ENCODE measurements at regions not wholly inside any gene's neighbourhood (a gene's known extent, or its start where the extent isn't known, plus 50 kb on each side); places are given as distances from the start of the nearest gene placed in this dataset.

DNA sequence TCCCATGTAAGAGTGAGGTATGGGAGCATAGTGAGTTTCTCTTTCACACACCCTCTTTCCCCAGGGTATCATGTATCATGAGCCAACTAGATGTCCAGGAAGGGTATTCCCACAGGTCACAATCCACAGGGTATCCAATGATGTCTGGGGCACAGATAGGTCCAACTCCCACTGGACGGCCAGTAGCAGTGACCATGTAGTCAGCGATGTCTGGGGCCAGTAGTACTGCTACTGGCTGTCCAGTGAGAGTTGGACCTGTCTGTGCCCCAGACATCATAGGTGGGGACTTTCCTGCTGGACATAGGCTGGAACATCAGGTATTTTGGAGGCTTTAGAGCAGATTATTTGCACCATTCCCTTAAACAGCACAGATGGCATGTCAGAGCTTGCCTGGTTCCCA is 352.6 kb upstream of the SGCD start:
- no peak for DNase-seq

DNA sequence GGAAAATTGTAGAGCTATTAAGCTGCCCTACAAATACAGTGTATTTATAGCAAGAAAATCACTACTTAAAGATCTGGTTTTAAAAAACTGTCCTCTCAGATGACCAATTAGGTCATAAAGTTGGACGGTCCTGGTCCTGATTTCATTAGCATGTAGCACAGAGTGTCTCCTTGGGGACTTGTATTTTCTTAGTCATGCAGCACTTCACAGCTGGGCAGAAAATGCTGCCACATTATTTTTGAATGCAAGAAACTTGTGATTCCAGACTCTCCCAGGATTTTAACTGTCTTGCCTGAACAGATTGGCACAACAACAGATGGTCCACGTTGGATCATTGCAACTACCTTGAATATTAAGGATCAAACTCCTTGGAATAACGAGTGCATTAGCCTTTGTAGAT is 348.1 kb upstream of the SGCD start:
- no peak for DNase-seq

DNA sequence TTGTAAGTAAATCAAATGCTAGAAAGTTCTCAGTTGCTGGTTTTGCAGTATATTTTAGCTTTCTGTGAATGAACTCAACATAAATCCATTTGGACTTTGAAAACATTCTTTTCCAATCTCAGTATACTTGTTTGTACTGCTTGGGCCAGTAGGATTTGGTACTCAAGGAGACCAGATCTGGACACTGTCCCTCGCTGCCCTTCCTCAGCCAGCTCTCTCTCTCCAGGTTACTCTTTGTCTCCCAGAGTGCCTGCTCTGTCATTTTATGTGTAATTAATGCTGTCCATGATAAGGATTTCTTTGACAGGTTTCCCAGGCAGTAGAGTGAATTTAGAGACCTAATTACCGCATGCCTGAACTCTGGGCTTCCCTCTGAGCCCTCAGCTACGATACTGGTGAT is 344.6 kb upstream of the SGCD start:
- DNase-seq = no peak

DNA sequence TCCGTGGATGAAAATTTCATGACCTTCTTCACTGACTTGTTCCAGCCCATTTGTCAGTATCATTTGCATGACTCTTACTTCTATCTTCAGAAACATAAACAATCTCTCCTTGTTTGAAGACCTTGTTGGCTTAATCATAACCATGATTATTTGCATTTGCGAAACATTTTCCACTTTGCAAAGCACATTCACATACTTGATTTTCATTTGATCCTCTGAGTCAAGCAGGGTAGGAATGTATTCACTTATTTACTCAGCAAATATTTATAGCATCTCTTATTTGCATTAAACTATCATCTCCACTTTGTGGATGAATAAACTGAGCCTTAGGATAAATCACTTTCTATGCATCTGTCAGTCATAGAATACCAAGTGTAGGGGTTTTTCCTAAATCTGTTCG is 343.0 kb upstream of the SGCD start:
- DNase-seq = no peak

DNA sequence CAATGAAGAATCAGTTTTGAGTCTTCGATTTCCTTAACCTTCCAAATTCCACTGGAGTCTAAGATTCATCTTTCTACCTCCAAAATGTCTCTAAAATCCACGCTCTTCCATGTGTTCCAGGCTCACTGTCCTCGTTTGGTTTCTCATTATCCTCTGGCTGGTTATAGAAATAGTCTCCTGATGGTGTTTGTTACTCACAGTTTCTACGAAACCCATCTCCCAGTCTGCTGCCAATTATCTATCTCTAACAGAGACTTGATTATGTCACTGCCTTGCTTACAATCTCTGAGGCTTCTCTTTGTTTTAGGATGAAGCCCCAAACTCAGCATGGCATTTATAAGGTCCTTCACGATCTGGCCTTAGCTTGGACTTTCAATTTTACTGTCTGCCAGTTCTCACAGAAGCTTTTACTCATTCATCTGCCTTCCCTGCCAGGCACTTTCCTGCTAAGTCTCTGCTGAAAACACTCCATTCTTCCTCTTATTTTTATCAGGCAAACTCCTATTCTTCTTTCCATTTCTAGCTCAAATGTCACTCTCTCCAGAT is 339.6 kb upstream of the SGCD start:
- no peak for DNase-seq

DNA sequence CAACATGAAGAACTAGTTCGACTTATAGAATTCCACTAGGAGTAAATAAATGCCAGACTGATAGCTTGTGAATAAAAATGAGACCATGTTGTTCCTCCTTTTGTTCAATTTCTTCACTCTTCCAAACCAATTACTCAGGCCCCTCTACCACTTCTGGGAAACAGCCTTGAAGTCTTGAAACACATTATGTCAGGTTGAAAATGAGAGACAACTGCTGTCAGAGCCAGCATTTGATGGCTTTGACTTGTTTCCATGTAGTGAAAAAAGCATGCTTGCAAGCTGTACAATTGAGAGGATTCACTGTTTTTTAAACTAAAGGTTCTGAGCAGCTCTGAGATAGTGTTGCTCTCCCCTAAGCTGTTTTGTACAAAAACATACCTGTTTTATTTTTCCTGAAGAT is 337.1 kb upstream of the SGCD start:
- no peak for DNase-seq

DNA sequence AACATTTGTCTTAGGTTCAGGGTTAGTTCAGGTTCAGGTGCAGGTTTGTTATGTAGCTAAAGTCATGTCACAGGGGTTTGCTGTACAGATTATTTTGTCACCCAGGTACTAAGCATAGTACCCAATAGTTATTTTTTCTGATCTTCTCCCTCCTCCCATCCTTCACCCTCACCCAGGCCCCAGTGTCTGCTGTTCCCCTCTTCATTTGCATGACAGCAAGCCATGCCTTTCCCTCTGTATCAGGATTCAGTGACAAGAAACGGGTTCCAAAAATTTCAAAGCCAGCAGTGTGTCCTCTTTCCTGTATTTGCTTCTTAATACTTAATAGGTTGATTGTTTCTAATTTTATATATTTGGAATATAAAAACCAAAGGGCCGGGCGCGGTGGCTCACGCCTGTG is 330.8 kb upstream of the SGCD start:
- DNase-seq = no peak

DNA sequence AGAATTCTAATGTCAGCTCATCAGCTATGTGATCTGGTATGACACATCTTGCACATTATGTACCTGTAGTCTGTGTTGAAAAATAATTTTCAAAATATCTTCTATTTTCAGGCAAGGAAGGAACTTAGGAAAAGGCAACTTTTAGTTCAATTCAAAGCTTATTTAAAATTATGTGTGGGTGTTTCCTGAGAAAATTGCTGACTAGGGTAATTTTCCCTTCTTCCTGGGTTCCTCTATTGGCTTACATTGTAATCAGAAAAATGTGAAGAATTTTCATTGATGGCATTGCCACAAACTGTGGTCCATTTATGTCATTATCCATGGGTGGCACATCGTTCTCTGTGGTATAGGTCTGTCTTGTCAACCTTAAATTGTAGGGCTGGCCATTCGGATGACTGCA is 328.7 kb upstream of the SGCD start:
- DNase-seq = no peak

DNA sequence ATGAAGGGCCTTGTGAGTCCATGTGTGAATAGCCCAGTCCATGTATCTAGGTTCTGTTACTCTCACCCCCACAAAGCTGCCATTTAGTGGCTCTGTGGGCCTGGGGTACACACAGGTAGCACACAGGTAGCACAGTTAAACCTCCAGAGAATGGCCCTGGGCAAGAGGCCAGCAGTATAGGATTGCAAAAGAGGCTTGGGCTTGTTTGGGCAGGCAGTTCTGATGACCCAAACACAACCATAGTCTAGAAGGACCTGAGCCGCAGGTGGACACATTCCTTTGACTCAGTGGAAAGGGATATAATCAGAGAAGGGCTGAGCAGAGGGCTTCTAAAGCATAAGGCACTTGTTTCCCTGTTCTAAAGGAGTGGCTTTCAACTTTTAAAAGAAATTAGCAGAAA is 326.8 kb upstream of the SGCD start:
- DNase-seq = no peak

DNA sequence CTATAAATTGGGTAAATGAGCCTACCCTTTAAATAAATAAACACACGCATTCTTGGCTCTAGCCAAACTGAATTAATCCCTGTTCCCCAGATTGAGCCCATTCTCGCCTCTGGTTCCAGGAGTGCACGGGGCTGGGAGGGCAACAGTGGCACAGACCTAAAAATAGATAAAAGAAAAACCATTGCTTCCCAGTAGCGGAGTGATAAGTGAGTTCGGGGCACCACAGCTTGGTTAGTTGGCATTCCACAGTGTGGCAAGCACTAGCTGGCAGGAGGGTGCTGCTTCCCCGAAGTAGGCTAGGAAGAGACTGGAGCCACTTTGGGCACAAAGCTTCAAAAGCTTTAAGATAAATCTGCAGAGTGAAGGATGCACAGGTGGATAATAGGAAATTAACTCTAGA is 322.2 kb upstream of the SGCD start:
- DNase-seq = no peak

DNA sequence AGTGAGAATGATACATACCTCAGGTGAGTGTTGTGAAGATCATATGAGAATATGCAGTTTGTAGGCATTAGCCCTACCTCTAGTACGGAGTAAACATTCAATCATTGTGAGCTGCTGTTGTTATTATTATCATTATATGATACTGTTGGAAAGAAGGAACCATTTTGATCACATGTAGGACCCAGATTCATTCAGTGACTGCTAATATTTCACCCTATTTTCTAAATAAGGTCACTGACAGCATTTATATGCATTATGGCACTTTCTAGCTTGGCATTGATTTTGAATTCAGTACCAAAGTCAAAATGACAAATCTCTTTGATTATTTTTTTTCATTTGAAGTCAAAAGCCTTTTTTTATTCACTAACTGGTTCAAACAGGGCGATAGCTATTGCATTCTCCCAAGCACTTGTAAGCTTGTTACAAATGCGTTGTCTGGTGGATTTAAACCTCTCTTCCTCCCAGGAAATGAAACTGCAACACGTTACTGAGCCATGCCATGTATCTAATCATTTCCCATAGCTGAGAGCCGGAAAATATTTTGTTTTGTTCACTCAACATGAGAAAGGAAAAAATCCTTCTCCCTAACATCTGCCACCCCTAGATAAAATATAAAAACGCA is 320.8 kb upstream of the SGCD start:
- DNase-seq = no peak

DNA sequence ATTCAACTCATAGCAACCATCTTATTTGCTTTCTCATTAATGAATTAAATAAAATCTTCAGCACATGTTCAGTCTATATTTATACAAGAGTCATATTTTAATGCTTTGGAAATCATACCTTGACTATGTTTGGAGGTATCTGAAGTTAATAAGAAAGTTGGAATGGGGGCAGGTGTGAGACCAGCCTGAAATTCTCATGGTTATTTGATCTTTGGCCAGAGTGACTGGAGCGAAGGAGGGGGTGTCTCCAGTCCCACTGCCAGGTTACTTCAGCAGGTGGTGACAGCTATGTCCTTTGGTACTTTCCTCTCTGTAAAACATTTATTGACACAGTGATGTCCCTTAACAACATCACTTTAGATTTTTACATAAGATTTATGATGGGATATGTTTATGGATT is 318.1 kb upstream of the SGCD start:
- no peak for DNase-seq

DNA sequence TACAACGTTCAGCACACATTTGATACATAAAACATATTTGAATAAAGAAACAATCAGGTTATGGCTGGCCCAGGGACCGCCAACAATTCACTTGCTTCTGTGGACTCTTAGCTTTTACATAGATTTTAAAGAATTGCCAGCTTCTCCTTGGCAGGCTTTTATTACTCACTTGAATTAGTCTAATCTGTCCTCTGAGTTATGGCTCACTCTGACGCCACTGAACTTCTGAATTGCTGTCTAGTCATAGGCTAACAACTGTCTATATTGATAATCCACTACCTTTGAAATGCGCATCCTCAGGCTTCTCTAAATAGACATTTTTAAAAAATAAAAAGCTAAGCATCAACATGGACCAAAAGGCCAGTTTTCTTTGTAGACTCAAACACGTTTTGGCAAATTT is 317.4 kb upstream of the SGCD start:
- DNase-seq = no peak

DNA sequence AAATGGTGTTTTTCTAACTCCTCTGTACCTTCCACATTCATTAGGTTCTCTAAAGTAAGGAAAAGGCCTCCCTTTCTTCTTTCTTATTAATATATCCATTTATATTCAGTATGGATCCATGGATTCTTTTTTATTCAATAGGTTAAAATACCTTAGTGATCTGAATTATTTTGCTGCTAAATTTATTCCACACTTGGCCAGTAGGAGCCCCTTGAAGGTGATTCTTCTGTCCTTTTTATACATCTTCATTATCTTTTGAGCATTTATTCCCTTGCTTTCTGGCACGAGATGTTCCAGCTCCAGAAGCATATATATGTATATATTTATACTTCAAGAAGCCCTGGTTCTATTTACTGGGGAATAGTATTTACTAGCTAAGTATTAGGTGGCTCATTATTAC is 311.8 kb upstream of the SGCD start:
- no peak for DNase-seq

DNA sequence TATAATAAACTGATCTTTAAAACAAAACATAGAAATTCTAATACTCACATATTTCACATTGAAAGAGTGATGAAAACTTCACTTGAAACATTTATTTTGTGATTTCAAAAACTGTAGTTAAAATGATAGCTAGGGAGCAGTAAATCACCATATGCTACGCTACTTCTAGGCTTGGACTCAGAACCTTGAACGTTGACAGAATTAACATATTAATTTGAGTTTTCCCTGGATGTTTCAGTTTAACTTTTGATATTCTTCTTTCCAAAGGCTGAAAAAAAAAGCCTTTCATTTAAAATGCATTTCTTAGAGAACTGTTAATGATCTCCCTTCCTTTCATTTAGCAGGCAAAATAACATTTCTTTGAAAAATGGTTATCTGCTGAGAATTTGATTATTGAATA is 307.8 kb upstream of the SGCD start:
- DNase-seq = no peak

DNA sequence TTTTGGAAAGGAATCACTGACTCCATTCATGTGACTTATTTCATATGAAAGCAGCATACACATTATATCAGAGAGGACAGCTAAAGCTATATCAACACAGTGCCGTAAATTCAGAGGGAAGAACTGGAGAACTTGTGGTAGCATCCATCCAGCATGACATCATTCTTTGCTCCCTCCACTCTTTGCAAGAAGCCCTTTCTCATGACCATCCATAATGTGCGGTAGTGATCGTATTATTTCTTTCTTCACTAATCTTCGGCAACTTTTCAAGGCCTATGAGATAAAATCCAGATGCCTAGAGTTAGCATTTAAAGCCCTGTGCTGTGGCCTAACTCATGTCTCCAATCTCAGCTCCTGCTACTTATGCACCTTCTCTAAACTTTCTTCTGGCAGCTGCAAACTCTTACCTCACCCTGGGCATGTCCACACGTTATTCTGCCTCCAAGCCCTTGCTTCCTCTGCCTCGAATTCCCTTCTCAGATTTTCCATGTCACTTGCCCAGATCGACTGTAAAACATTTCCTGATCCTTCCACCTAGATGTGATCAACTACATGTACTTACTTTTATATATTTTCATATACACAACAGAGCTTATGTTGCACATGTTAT is 307.3 kb upstream of the SGCD start:
- DNase-seq = no peak

DNA sequence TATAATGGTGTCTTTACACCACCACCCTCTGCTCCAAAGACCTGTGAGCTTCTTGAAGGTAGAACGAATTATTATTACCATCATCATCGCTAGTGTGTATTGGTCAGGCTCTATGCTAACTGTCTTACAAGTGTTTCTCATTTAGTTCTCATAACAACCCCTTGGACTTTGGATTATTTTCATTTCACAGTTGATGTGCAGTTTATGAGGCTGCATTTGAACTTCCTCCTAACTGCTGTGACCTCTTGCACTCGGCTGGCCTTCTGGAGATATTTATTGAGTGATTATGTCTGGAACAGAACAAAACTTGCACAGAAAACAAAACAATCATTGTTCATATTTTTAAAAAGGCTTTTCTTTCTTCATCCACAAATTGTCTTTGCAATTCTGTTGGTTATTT is 306.3 kb upstream of the SGCD start:
- no peak for DNase-seq

DNA sequence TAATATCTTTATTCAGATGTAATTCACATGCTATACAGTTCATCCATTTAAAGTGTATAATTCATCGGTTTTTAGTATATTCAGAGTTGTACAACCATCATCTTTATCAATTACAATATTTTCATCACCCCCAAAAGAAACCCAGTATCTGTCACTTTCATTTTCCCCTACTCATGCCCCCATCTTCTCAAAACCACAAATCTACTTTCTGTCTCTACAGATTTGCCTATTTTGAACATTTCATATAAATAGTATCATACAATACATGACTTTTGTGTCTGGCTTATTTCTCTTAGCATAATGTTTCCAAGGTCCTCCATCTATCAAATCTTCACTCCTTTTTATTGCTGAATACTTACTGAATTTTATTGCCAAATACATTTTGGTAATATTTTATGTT is 305.1 kb upstream of the SGCD start:
- DNase-seq = no peak

DNA sequence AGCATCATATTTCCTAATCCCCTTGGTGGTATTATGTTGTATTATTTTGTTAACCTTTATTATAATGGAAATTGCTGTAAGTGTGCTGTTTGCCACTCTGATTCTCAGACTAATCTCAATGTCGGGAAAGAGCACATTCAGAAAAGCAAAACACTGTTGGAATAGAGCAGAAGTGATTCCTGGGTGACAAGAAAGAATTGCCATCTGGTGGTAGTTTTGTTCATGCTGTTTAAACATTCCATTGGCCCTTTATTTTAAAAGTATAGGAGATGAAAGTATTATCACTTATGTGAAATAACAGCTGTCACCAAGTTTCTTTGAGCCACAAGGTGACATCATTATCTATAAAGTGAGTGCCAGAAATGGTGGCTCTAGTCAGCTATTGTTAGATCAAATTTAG is 301.3 kb upstream of the SGCD start:
- no peak for DNase-seq

DNA sequence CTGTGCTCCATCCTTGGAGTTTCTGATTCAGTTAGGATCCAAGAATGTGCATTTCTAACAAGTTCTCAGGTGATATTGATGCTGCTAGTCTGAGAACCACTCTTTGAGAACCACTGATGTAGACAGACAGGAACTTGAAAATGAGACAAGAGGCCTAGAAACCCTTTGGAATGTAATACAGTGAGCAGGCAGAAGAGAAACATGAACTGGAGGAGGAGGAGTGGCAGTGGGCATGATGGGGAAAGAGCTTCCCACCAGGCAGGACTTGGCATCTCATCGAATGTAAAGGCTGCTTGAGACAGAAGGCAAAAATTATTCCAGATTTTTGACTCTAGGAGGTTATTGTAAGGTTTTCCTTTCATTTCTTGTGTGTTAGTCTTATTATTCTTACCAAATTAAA is 295.8 kb upstream of the SGCD start:
- no peak for DNase-seq

DNA sequence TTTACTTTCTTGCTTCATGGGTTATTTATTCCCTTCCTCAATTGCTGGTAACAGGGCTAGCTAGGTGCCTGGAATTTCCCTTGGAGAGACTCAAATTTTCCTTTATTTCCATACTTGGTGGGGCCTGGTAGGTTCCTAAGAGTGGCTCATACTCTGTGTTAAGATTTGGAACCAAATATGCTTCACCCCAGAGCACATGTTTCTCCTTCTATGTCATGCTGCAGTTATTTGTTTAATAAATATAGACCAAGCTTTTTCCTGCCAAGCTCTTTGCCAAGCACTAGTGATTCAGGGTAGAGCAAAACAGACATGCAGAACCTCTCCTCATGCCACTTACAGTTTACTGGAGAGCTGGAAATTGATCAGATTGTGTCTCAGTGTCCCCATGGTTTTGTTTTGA is 290.3 kb upstream of the SGCD start:
- DNase-seq = no peak

DNA sequence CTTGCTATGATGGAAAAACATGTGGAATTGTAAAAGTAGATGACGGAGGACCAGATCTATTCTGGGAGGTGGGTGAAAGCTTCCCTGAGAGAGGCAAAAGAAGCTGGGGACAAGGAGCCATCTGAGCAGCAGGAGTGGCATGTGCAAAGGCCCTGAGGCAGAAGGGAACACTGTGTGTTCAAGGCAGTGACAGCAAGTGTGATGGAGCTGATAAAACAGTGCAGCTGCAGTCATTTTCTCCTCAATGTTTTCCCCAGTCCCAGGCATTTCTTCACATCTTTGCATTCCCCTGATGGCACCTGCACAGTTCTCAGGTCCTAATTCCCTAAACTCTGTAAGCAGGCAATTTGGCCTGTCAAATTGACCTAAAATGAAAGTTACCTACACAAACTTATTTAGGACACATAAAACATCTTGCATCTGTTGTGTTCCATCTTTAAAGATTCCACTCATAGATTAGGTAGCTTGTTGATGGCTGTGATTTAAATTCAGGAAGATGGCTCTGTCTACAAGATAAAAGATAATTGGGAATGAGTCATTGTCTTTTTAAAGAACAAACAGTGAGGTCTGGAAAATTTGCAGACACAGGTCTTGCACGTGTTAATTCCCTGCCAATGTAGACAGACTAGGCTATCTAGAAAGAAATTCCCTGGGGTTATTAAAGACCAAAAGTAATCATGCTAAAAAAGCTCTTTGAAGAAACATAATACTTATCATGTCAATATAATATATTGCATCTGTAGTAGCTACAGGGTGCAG is 289.6 kb upstream of the SGCD start:
- DNase-seq = no peak

DNA sequence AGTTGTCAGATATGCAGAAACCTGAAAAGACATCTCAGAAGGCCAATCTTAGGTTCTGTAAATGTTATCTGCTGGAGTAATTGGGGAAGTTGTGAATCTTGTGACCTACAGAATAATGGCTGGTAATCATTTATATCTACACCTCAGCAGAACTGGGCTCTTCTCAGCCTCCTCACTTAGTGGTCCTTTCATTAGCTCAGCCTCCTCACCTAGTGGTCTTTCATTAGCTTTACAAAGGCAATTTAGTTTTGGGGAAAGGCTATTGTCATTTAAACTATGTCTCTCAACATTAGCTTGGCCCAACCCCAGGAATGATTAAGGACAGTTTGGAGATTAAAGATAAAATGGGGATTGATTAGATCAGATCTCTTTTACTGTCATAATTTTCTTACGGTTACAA is 284.2 kb upstream of the SGCD start:
- DNase-seq = no peak

All from right lung (tissue), 2 donors.